Esophagus squamous epithelium (tissue), 5 donors: ENCODE measurements at regions not wholly inside any gene's neighbourhood (a gene's known extent, or its start where the extent isn't known, plus 50 kb on each side); places are given as distances from the start of the nearest gene placed in this dataset.
"Not testable (repeated sequence)": the region's sequence is repeated elsewhere in the genome, so short reads cannot be mapped to it uniquely, and the experiment has no call there.

Experiments
- DNase-seq: peaks from one replicate; lab custom pipeline; 2025; lab: John Stamatoyannopoulos, UW
- H3K27ac ChIP-seq, 4 donors: fragments of 200-600 bp; sonication (generic); one replicate each; pipeline ENCODE4 v1.5.1; 2016 to 2019; ENCODE audit warnings: mild to moderate bottlenecking in 1 of 4
- H3K27me3 ChIP-seq, 4 donors: fragments of 200-600 bp; sonication (generic); 1 replicate in 3 of 4; 2 replicates in 1 of 4; pipeline versions ENCODE4 v1.5.1 to v1.6.0; 2017 to 2021; ENCODE audit warnings: antibody characterized with exemption in 1 of 4
- H3K36me3 ChIP-seq, 3 donors: fragments of 200-600 bp; sonication (generic); one replicate each; pipeline ENCODE4 v1.5.1; 2016 to 2019
- H3K4me1 ChIP-seq, 3 donors: fragments of 200-600 bp; sonication (generic); one replicate each; pipeline ENCODE4 v1.5.1; 2017 to 2019
- H3K4me3 ChIP-seq, 4 donors: fragments of 200-600 bp; sonication (generic); 1 replicate in 3 of 4; 2 replicates in 1 of 4; pipeline ENCODE4 v1.5.1; 2016 to 2019; ENCODE audit warnings: mild to moderate bottlenecking in 2 of 4, moderate library complexity in 1 of 4
- H3K9me3 ChIP-seq, 3 donors: fragments of 200-600 bp; sonication (generic); one replicate each; pipeline ENCODE4 v1.5.1; 2016 to 2019
- POLR2A ChIP-seq, 4 donors: fragments of 450-650 bp; IDR thresholded peaks; one replicate each; pipeline ENCODE4 v1.6.1; 2017; ENCODE audit warnings: antibody characterized with exemption in 4 of 4, mild to moderate bottlenecking in 4 of 4, moderate library complexity in 3 of 4
- WGBS, 2 donors: methylation state at CpG; one replicate each; pipeline ENCODE4 v1.1.5; 2018; 5-methylcytosine and 5-hydroxymethylcytosine counted together
- intact Hi-C: fragments of 100-400 bp; cut with DNase I; formaldehyde crosslinking; loops from one replicate; pipeline ENCODE4 v1.15.0; 2022
- TF ChIP-seq, protein P1 (sequence below), 6 experiments: fragments of 450-650 bp in 4 of 6; fragments of 200-600 bp in 2 of 6; sonication (generic) in 2 of 6; IDR thresholded peaks; one replicate each; pipeline ENCODE4 v1.5.1; 2016 to 2019; ENCODE audit warnings: antibody characterized with exemption in 6 of 6, mild to moderate bottlenecking in 4 of 6, moderate library complexity in 4 of 6
- donor health status: DM: yes; HTN: yes; CAD: no.

DNA sequence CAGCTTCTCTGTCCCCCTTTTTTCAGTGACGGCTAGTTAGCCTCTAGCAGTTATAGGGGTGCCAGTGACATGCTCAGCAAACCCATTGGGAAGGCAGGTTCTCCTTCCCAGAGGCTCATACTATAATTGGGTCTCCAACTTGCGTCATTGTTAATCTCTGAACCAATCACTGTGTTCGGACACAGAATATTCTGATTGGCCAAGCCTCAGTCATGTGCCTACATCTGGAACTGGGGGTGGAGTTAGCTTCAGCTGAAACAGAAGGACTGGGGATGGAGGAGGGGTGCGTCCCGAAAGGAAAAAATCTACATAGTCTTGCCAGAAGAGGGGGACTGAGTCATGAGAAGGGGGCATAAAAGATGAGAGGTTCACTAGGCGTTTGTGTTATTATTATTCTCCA lies 165.6 kb downstream of the SUDS3 start:
- TF ChIP-seq POLR2A (IDR thresholded peaks at IDR 0.05): no peak
- TF ChIP-seq, protein P1, sequence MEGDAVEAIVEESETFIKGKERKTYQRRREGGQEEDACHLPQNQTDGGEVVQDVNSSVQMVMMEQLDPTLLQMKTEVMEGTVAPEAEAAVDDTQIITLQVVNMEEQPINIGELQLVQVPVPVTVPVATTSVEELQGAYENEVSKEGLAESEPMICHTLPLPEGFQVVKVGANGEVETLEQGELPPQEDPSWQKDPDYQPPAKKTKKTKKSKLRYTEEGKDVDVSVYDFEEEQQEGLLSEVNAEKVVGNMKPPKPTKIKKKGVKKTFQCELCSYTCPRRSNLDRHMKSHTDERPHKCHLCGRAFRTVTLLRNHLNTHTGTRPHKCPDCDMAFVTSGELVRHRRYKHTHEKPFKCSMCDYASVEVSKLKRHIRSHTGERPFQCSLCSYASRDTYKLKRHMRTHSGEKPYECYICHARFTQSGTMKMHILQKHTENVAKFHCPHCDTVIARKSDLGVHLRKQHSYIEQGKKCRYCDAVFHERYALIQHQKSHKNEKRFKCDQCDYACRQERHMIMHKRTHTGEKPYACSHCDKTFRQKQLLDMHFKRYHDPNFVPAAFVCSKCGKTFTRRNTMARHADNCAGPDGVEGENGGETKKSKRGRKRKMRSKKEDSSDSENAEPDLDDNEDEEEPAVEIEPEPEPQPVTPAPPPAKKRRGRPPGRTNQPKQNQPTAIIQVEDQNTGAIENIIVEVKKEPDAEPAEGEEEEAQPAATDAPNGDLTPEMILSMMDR (IDR thresholded peaks at IDR 0.05): no peak
- DNase-seq: no peak
- no peaks in the 10 kb centered on the region for H3K27me3 ChIP-seq
- no peak overlapping the region for H3K4me3 ChIP-seq
- H3K9me3 ChIP-seq: no peaks in the 10 kb centered on the region
- peaks cover 0 to 3% (median 0%) of the 10 kb centered on the region in 3 donors for H3K4me1 ChIP-seq
- no peaks in the 10 kb centered on the region for H3K36me3 ChIP-seq
- no peak overlapping the region for H3K27ac ChIP-seq
- WGBS, 2 donors: 83 to 85% methylated on average over 6 of the region's 6 CpGs
- intact Hi-C loops: no loop called here

DNA sequence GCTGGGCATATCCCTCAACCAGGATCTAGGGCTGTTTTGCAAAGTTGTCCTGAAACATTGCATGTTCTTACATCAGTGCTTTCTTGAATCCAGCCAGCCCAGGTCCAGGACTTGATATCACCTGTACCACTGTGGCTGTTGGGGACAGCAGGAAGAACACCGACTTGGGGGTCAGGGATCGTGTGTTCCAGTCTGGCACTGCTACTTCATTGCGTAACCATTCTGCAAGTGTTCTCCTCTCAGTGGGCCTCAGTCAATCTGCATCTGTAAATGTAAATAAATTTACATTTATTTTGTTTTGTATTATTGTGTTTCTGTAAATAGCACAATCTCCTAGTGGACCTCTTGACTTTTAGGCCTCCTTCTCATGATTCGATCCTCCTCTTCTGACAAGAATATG lies 167.3 kb downstream of the SUDS3 start:
- intact Hi-C loops: no loop called here
- Histone ChIP-seq H3K4me3 (no peak overlapping the region), H3K4me1 (no peaks in the 10 kb centered on the region), H3K9me3 (peaks cover 0 to 9% (median 0%) of the 10 kb centered on the region in 3 donors), H3K27ac (no peak overlapping the region), H3K27me3 (no peaks in the 10 kb centered on the region), H3K36me3 (no peaks in the 10 kb centered on the region)
- TF ChIP-seq, protein P1 (IDR thresholded peaks at IDR 0.05): no peak
- no peak for TF ChIP-seq POLR2A (IDR thresholded peaks at IDR 0.05)
- WGBS, 2 donors: 71 to 81% methylated on average over 4 of the region's 4 CpGs
- DNase-seq: no peak

DNA sequence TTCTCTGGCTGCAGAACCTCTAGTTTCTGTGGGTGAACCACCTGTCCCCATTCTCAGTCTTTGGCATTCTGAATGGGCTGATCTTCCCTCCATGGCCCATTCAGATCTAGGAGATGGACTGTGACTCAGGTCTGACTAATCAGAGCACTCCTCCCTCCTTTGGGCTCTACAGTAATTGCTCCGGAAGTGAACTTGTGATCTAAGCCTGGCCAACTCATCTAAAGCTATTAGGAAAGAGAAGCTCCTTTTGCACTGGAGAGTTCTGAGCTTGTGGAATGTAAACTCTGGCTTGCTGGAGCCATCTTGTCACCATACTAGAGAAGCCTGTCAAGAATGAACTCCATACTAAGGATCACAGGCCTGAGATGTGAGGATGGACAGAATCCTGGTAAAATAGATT lies 168.2 kb downstream of the SUDS3 start:
- intact Hi-C loops: no loop called here
- no peak overlapping the region for H3K27ac ChIP-seq
- no peaks in the 10 kb centered on the region for H3K36me3 ChIP-seq
- no peaks in the 10 kb centered on the region for H3K27me3 ChIP-seq
- DNase-seq: no peak
- no peaks in the 10 kb centered on the region for H3K4me1 ChIP-seq
- peaks cover 0 to 9% (median 0%) of the 10 kb centered on the region in 3 donors for H3K9me3 ChIP-seq
- WGBS, 2 donors: 25 to 38% methylated on average over 1 of the region's 1 CpG
- TF ChIP-seq, protein P1 (IDR thresholded peaks at IDR 0.05): no peak
- no peak for TF ChIP-seq POLR2A (IDR thresholded peaks at IDR 0.05)
- no peak overlapping the region for H3K4me3 ChIP-seq

DNA sequence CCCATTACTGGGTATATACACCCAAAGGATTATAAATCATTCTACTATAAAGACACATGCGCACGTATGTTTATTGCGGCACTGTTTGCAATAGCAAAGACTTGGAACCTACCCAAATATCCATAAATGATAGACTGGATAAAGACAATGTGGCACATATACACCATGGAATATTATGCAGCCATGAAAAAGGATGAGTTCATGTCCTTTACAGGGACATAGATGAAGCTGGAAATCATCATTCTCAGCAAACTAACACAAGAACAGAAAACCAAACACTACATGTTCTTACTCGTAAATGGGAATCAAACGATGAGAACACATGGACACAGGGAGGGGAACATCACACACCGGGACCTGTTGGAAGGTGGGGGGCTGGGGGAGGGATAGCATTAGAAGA lies 171.3 kb downstream of the SUDS3 start:
- intact Hi-C loops, H3K27ac ChIP-seq, H3K36me3 ChIP-seq, DNase-seq, H3K4me3 ChIP-seq, H3K27me3 ChIP-seq, H3K4me1 ChIP-seq, H3K9me3 ChIP-seq: not testable (repeated sequence)
- 88 to 91% methylated on average over 6 of the region's 6 CpGs for WGBS, 2 donors

DNA sequence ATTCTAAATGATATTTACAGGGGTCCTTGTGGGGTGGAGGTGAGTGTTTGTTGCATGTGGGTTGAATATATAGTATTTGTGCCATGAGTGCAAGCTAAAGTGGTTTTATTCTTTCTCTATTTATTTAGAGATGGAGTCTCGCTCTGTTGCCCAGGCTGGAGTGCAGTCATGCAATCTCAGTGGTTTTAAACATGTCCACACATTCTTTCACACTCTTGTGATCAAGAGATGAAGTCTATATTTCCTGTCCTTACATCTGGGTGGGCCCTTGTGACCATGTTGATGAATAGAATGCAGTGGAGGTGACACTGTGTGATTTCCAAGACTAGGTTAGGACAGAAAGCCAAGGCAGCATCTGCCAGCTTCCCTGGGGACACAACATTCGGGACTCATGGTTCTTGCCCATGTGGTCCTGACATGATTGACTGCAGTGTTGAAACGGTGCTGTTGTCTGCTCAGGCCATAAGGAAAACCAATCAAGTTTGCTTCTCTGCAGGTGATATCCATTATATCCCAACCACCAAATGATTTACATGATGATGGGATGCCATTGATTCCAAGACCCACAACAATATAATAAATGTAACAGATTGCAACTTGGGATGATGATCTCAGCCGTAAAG lies 172.6 kb downstream of the SUDS3 start:
- TF ChIP-seq POLR2A (IDR thresholded peaks at IDR 0.05): no peak
- TF ChIP-seq, protein P1 (IDR thresholded peaks at IDR 0.05): no peak
- Histone ChIP-seq H3K27ac (no peak overlapping the region), H3K4me3 (no peak overlapping the region), H3K4me1 (no peaks in the 10 kb centered on the region), H3K27me3 (no peaks in the 10 kb centered on the region), H3K36me3 (no peaks in the 10 kb centered on the region), H3K9me3 (peaks cover 0 to 9% (median 0%) of the 10 kb centered on the region in 3 donors)
- WGBS, 2 donors: 57 to 70% methylated on average over 4 of the region's 4 CpGs
- intact Hi-C loops: no loop called here
- DNase-seq: no peak
